ENCODE measurements at regions not wholly inside any gene's neighbourhood (a gene's known extent, or its start where the extent isn't known, plus 50 kb on each side); places are given as distances from the start of the nearest gene placed in this dataset.

GRCh38 chr21:35520856-35521255, 471.8 kb upstream of the RUNX1 start:
- TF ChIP-seq, protein P1, sequence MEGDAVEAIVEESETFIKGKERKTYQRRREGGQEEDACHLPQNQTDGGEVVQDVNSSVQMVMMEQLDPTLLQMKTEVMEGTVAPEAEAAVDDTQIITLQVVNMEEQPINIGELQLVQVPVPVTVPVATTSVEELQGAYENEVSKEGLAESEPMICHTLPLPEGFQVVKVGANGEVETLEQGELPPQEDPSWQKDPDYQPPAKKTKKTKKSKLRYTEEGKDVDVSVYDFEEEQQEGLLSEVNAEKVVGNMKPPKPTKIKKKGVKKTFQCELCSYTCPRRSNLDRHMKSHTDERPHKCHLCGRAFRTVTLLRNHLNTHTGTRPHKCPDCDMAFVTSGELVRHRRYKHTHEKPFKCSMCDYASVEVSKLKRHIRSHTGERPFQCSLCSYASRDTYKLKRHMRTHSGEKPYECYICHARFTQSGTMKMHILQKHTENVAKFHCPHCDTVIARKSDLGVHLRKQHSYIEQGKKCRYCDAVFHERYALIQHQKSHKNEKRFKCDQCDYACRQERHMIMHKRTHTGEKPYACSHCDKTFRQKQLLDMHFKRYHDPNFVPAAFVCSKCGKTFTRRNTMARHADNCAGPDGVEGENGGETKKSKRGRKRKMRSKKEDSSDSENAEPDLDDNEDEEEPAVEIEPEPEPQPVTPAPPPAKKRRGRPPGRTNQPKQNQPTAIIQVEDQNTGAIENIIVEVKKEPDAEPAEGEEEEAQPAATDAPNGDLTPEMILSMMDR (conservative IDR thresholded peaks at IDR 0.05; ENCODE audit: low read length), result no peak
- no peak for TF ChIP-seq EZH2phosphoT487 (IDR thresholded peaks at IDR 0.05; ENCODE audit: borderline replicate concordance, low read depth, low read length)

Data from OCI-LY7 (cell line).